Panc1 (cell line): ENCODE measurements at regions not wholly inside any gene's neighbourhood (a gene's known extent, or its start where the extent isn't known, plus 50 kb on each side); places are given as distances from the start of the nearest gene placed in this dataset.

Experiments used
- CTCF ChIP-seq: fragments of 450-650 bp; IDR thresholded peaks from 2 replicates; pipeline ENCODE4 v1.5.1; 2017; ENCODE audit warnings: mild to moderate bottlenecking
- POLR2AphosphoS5 ChIP-seq: IDR thresholded peaks from 2 replicates; pipeline ENCODE4 v1.6.1; 2012; ENCODE audit warnings: mild to moderate bottlenecking, low read depth, low read length, moderate library complexity
- REST ChIP-seq, 2 experiments: IDR thresholded peaks; 2 replicates each; pipeline ENCODE4 v1.6.1; 2011 to 2012; ENCODE audit warnings: low read depth in 2 of 2, control low read depth in 1 of 2, low read length in 1 of 2, mild to moderate bottlenecking in 1 of 2, moderate library complexity in 1 of 2; ENCODE audit not compliant: insufficient read depth in 1 of 2
- SIN3A ChIP-seq: IDR thresholded peaks from 2 replicates; pipeline ENCODE4 v1.6.1; 2012; ENCODE audit warnings: low read depth, mild to moderate bottlenecking, low read length, moderate library complexity, borderline replicate concordance; ENCODE audit not compliant: insufficient read depth
- TCF7L2 ChIP-seq: IDR thresholded peaks from 2 replicates; pipeline ENCODE4 v1.6.1; 2011; ENCODE audit warnings: mild to moderate bottlenecking, low read depth, low read length, inconsistent platforms

GRCh38 chr1:69185378-69185777 is 382.3 kb upstream of the LRRC7 start:
- TF ChIP-seq CTCF (no peak), POLR2AphosphoS5 (no peak), TCF7L2 (no peak), REST (IDR thresholded peaks at IDR 0.05; ENCODE audit: insufficient read depth in 1 of 2, low read depth in 2 of 2, low read length in 1 of 2) (no peak), SIN3A (no peak)
